HEK293T (cell line): ENCODE measurements at regions not wholly inside any gene's neighbourhood (a gene's known extent, or its start where the extent isn't known, plus 50 kb on each side); places are given as distances from the start of the nearest gene placed in this dataset.

ENCODE experiments used
- ELF4 ChIP-seq: fragments of 450-650 bp; IDR thresholded peaks from 2 replicates; pipeline ENCODE4 v1.6.1; 2017; ENCODE audit warnings: antibody characterized with exemption
- L3MBTL2 ChIP-seq: fragments of 450-650 bp; conservative IDR thresholded peaks from 2 replicates; pipeline ENCODE4 v1.6.1; 2016; ENCODE audit warnings: mild to moderate bottlenecking
- TF ChIP-seq, protein P1 (sequence below): fragments of 450-650 bp; IDR thresholded peaks from 2 replicates; pipeline ENCODE4 v1.6.1; 2016

DNA sequence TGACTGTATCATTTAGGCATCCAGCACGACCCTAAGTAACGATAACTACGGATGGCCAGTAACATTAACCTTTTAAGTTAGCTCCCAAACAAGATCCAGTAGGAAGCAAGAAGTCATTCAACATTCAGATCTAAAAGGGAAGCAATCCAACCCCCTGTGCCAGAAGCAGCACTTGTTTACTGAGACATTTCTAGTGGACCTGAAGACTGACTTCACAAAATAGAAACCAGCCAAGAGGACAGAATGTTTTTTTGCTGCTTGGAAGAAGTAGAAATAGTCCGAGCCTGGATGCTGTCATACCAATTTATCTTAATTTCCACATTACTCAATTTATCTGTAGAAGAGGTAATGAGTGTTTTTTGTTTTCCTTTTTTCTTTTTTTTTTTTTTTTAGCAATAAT lies 88.0 kb upstream of the CTTNBP2 start:
- TF ChIP-seq, protein P1, sequence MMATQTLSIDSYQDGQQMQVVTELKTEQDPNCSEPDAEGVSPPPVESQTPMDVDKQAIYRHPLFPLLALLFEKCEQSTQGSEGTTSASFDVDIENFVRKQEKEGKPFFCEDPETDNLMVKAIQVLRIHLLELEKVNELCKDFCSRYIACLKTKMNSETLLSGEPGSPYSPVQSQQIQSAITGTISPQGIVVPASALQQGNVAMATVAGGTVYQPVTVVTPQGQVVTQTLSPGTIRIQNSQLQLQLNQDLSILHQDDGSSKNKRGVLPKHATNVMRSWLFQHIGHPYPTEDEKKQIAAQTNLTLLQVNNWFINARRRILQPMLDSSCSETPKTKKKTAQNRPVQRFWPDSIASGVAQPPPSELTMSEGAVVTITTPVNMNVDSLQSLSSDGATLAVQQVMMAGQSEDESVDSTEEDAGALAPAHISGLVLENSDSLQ, result no peak
- no peak for TF ChIP-seq ELF4
- no peak for TF ChIP-seq L3MBTL2
